Esophagus muscularis mucosa (tissue), 4 donors: ENCODE measurements at regions not wholly inside any gene's neighbourhood (a gene's known extent, or its start where the extent isn't known, plus 50 kb on each side); places are given as distances from the start of the nearest gene placed in this dataset.

Experiments
- DNase-seq: peaks from one replicate; pipeline ENCODE4 v3.0.0-alpha.2; 2017; ENCODE audit errors: extremely low spot score
- H3K27ac ChIP-seq, 4 donors: fragments of 200-600 bp; sonication (generic); replicated peaks in 1 of 4; 1 replicate in 3 of 4; 2 replicates in 1 of 4; pipeline ENCODE4 v1.5.1; 2016 to 2019; ENCODE audit warnings: mild to moderate bottlenecking in 1 of 4
- H3K27me3 ChIP-seq, 4 donors: fragments of 200-600 bp; sonication (generic); one replicate each; pipeline versions ENCODE4 v1.5.1 to v1.6.0; 2016 to 2019
- H3K36me3 ChIP-seq, 4 donors: fragments of 200-600 bp; sonication (generic); one replicate each; pipeline ENCODE4 v1.5.1; 2016 to 2019
- H3K4me1 ChIP-seq, 4 donors: fragments of 200-600 bp; sonication (generic); one replicate each; pipeline ENCODE4 v1.5.1; 2016 to 2019
- H3K4me3 ChIP-seq, 4 donors: fragments of 200-600 bp; sonication (generic); 1 replicate in 2 of 4; 2 replicates in 2 of 4; pipeline ENCODE4 v1.5.1; 2016 to 2019; ENCODE audit warnings: mild to moderate bottlenecking in 4 of 4, moderate library complexity in 1 of 4
- H3K9me3 ChIP-seq, 4 donors: fragments of 200-600 bp; sonication (generic); 1 replicate in 3 of 4; 2 replicates in 1 of 4; pipeline ENCODE4 v1.5.1; 2016 to 2019
- CTCF ChIP-seq, 3 experiments: fragments of 200-600 bp in 2 of 3; fragments of 450-650 bp in 1 of 3; sonication (generic) in 2 of 3; IDR thresholded peaks; one replicate each; pipeline ENCODE4 v1.5.1; 2017 to 2019; ENCODE audit warnings: antibody characterized with exemption in 3 of 3, mild to moderate bottlenecking in 2 of 3, moderate library complexity in 1 of 3
- EP300 ChIP-seq: sonication (generic); formaldehyde crosslinking; IDR thresholded peaks from one replicate; pipeline ENCODE4 v1.6.1; 2017; ENCODE audit warnings: antibody characterized with exemption
- POLR2A ChIP-seq: fragments of 450-650 bp; IDR thresholded peaks from one replicate; pipeline ENCODE4 v1.6.1; 2017; ENCODE audit warnings: antibody characterized with exemption, moderate library complexity, mild to moderate bottlenecking, low read depth
- POLR2AphosphoS5 ChIP-seq, 2 donors: sonication (generic); formaldehyde crosslinking; IDR thresholded peaks; one replicate each; pipeline ENCODE4 v1.6.1; 2017; ENCODE audit warnings: antibody characterized with exemption in 2 of 2
- WGBS: methylation state at CpG from one replicate; pipeline ENCODE4 v1.1.5; 2018; 5-methylcytosine and 5-hydroxymethylcytosine counted together
- intact Hi-C: fragments of 100-400 bp; cut with DNase I; formaldehyde crosslinking; loops from one replicate; pipeline ENCODE4 v1.15.1; 2023

- no peak overlapping the region for H3K4me3 ChIP-seq
- H3K27me3 ChIP-seq: no peaks in the 10 kb centered on the region
- no peaks in the 10 kb centered on the region for H3K36me3 ChIP-seq
- DNase-seq: peak; percentile 57
- intact Hi-C loops: loop anchor here (5.0 to 10.0 kb wide), 3 partner anchors 130 to 753 kb away; no protein-coding TSS in a partner anchor
- 42% methylated on average over 6 of the region's 6 CpGs for WGBS
- H3K4me1 ChIP-seq: peaks cover 15 to 52% (median 31%) of the 10 kb centered on the region in 4 donors
- H3K9me3 ChIP-seq: no peaks in the 10 kb centered on the region
- TF ChIP-seq CTCF (IDR thresholded peaks at IDR 0.05) (no peak), EP300 (no peak), POLR2AphosphoS5 (IDR thresholded peaks at IDR 0.05) (no peak)
- no peak overlapping the region for H3K27ac ChIP-seq
These were observed 216.9 kb downstream of the C7orf25 start for GRCh38 chr7:42694894-42695507.

GRCh38 chr7:42693722-42694121 is 218.1 kb downstream of the C7orf25 start:
- WGBS: 89% methylated on average over 5 of the region's 5 CpGs
- H3K9me3 ChIP-seq: no peaks in the 10 kb centered on the region
- peaks cover 5 to 40% (median 19%) of the 10 kb centered on the region in 4 donors for H3K4me1 ChIP-seq
- peak; percentile 85 for DNase-seq
- no peak for TF ChIP-seq POLR2AphosphoS5 (IDR thresholded peaks at IDR 0.05)
- TF ChIP-seq POLR2A: no peak
- no peak for TF ChIP-seq CTCF (IDR thresholded peaks at IDR 0.05)
- no peak for TF ChIP-seq EP300
- no peak overlapping the region for H3K27ac ChIP-seq
- no peaks in the 10 kb centered on the region for H3K27me3 ChIP-seq
- intact Hi-C loops: loop anchor here (5.0 to 10.0 kb wide), 3 partner anchors 131 to 751 kb away; no protein-coding TSS in a partner anchor
- H3K36me3 ChIP-seq: no peaks in the 10 kb centered on the region
- no peak overlapping the region for H3K4me3 ChIP-seq

DNA sequence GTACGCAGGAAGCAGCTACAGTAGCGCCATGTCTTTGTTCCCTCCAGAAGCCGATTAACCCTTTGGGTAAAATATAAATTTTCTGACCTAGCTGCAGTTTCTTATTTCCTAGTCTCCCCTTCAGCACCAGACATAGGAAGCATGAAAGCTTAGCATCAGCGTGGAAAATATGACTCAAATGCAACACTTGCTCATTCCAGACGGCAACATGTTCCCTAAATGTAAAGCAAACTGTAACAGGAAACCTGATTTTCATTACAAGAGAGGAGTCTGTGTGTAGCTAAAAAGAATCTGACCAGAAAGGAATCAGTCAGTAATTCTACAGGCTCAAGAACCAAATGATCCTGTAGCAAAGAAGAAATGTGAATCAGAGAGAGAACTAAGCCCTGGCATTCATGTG is 219.2 kb downstream of the C7orf25 start:
- peaks cover 5 to 40% (median 21%) of the 10 kb centered on the region in 4 donors for H3K4me1 ChIP-seq
- intact Hi-C loops: loop anchor here (5.0 to 10.0 kb wide), 3 partner anchors 132 to 750 kb away; no protein-coding TSS in a partner anchor
- H3K9me3 ChIP-seq: no peaks in the 10 kb centered on the region
- DNase-seq: no peak
- H3K36me3 ChIP-seq: no peaks in the 10 kb centered on the region
- no peak overlapping the region for H3K4me3 ChIP-seq
- no peak overlapping the region for H3K27ac ChIP-seq
- no peaks in the 10 kb centered on the region for H3K27me3 ChIP-seq
- TF ChIP-seq POLR2A: no peak
- no peak for TF ChIP-seq CTCF (IDR thresholded peaks at IDR 0.05)
- WGBS: 77% methylated on average over 5 of the region's 5 CpGs

- peak; percentile 91 for DNase-seq
- intact Hi-C loops: loop anchor here (5.0 to 10.0 kb wide), 3 partner anchors 134 to 749 kb away; no protein-coding TSS in a partner anchor
- TF ChIP-seq CTCF (IDR thresholded peaks at IDR 0.05) (peak; percentile 63 to 72 (median 66)), POLR2A (no peak)
- Histone ChIP-seq H3K27me3 (no peaks in the 10 kb centered on the region), H3K9me3 (no peaks in the 10 kb centered on the region), H3K4me1 (peaks cover 5 to 44% (median 36%) of the 10 kb centered on the region in 4 donors), H3K36me3 (no peaks in the 10 kb centered on the region), H3K4me3 (no peak overlapping the region), H3K27ac (peak overlapping the region in 1 of 4 donors; percentile 11)
- WGBS: 53% methylated on average over 11 of the region's 11 CpGs
These were observed 220.9 kb downstream of the C7orf25 start for GRCh38 chr7:42690794-42691639.
